ENCODE measurements at regions not wholly inside any gene's neighbourhood (a gene's known extent, or its start where the extent isn't known, plus 50 kb on each side); places are given as distances from the start of the nearest gene placed in this dataset.

GRCh38 chr16:59574296-59574695 lies 840.2 kb upstream of the GOT2 start (continued):
- TF ChIP-seq NFYB (IDR thresholded peaks at IDR 0.05; ENCODE audit: insufficient read depth, low read depth, low read length), result no peak
- TF ChIP-seq MTA2 (IDR thresholded peaks at IDR 0.05; ENCODE audit: low read depth), result no peak
- TF ChIP-seq ZBTB4 (CRISPR knock-in tag; IDR thresholded peaks at IDR 0.05), result no peak
- no peak for TF ChIP-seq PKNOX1 (IDR thresholded peaks at IDR 0.05)
- no peak for TF ChIP-seq MYB (IDR thresholded peaks at IDR 0.05; ENCODE audit: borderline replicate concordance, low read depth, low read length)
- TF ChIP-seq TCF3 (IDR thresholded peaks at IDR 0.05; ENCODE audit: borderline replicate concordance, insufficient read depth, low read depth, low read length), result no peak
- no peak for TF ChIP-seq PAX5 (IDR thresholded peaks at IDR 0.05; ENCODE audit: borderline replicate concordance, low read depth, low read length)

- WGBS (ENCODE audit: insufficient coverage, insufficient replicate concordance, low lambda C conversion rate, missing lambda C conversion rate), result 66% methylated on average over 5 of the region's 5 CpGs
- no peak overlapping the region for H3K9ac ChIP-seq (ENCODE audit: control insufficient read depth, insufficient read depth, low read length)
- TF ChIP-seq TAF1 (IDR thresholded peaks at IDR 0.05; ENCODE audit: borderline replicate concordance, low read depth, low read length) (no peak), ZZZ3 (IDR thresholded peaks at IDR 0.05; ENCODE audit: control insufficient read depth, insufficient read length, low read depth) (no peak), E2F8 (IDR thresholded peaks at IDR 0.05; ENCODE audit: low read depth, partially characterized antibody) (no peak), NR2F1 (conservative IDR thresholded peaks at IDR 0.05) (no peak), RB1 (IDR thresholded peaks at IDR 0.05; ENCODE audit: borderline replicate concordance) (no peak), IKZF1 (conservative IDR thresholded peaks at IDR 0.05) (no peak), ZNF384 (IDR thresholded peaks at IDR 0.05; ENCODE audit: borderline replicate concordance, low read depth, low read length) (no peak), SUPT20H (IDR thresholded peaks at IDR 0.05; ENCODE audit: borderline replicate concordance, control insufficient read depth, low read depth, low read length) (no peak), BRCA1 (IDR thresholded peaks at IDR 0.05; ENCODE audit: low read depth, low read length) (no peak), SIN3A (IDR thresholded peaks at IDR 0.05; ENCODE audit: low read depth, low read length) (no peak)
Measured at GRCh38 chr16:59573528-59574271, 839.6 kb upstream of the GOT2 start.

More at GRCh38 chr16:59573528-59574271, 839.6 kb upstream of the GOT2 start:
- in situ Hi-C loops (cut with MboI), result no loop called here
- FAIRE-seq (no peak), DNase-seq (ENCODE audit: low read depth, low spot score) (no peak), ATAC-seq (no peak)
- BruUV-seq (replicated peaks), result no TSS peak
- no peaks in the 10 kb centered on the region for H3K27me3 ChIP-seq (replicated peaks in 1 of 2; ENCODE audit: control insufficient read depth in 2 of 2, insufficient read depth in 2 of 2, low read length in 1 of 2)
- no peaks in the 10 kb centered on the region for H3K36me3 ChIP-seq (ENCODE audit: control insufficient read depth in 2 of 2, insufficient read depth in 2 of 2, low read length in 1 of 2)
- H3K27ac ChIP-seq (ENCODE audit: control insufficient read depth, insufficient read depth), result no peak overlapping the region
- no peaks in the 10 kb centered on the region for H3K9me3 ChIP-seq (replicated peaks; ENCODE audit: control insufficient read depth, insufficient read depth, low read length)
- ChIA-PET RAD21 (ENCODE audit: unreplicated experiment) (no interaction called here), POLR2A (no interaction called here), SMC1A (ENCODE audit: uncharacterized antibody, unreplicated experiment) (no interaction called here), CTCF (no interaction called here)
- H3K4me2 ChIP-seq (ENCODE audit: control insufficient read depth, insufficient read depth), result no peak overlapping the region
- no peak overlapping the region for H2AFZ ChIP-seq (ENCODE audit: control insufficient read depth, low read depth, low read length)
- no peaks in the 10 kb centered on the region for H3K79me2 ChIP-seq (ENCODE audit: control insufficient read depth, insufficient read depth, low read length)
- no peaks in the 10 kb centered on the region for H4K20me1 ChIP-seq (ENCODE audit: control insufficient read depth, insufficient read depth)
- H3K4me1 ChIP-seq (ENCODE audit: control insufficient read depth, insufficient read depth, low read length), result no peaks in the 10 kb centered on the region
- intact Hi-C loops (cut with micrococcal nuclease; ENCODE audit: unreplicated experiment), result no loop called here
- no peak overlapping the region for H3K4me3 ChIP-seq
